HG02763 (cell line): ENCODE measurements at regions not wholly inside any gene's neighbourhood (a gene's known extent, or its start where the extent isn't known, plus 50 kb on each side); places are given as distances from the start of the nearest gene placed in this dataset.

Experiments used
- ATAC-seq: cut with Tn5 transposase; IDR thresholded peaks from one replicate; pipeline ENCODE4 v1.9.1; 2021; ENCODE audit warnings: mild to moderate bottlenecking, moderate library complexity; ENCODE audit not compliant: unreplicated experiment

GRCh38 chr15:59953392-59953883 is 50.7 kb upstream of the FOXB1 start:
- ATAC-seq = no peak

GRCh38 chr15:59952960-59953359 is 51.2 kb upstream of the FOXB1 start:
- ATAC-seq = no peak

- ATAC-seq = no peak
These were observed 53.3 kb upstream of the FOXB1 start for GRCh38 chr15:59950603-59951388.

- no peak for ATAC-seq
These were observed 55.0 kb upstream of the FOXB1 start for GRCh38 chr15:59948924-59949613.

GRCh38 chr15:59946084-59946483 is 58.0 kb upstream of the FOXB1 start:
- no peak for ATAC-seq

GRCh38 chr15:59945036-59945435 is 59.1 kb upstream of the FOXB1 start:
- no peak for ATAC-seq

GRCh38 chr15:59941612-59942011 is 62.5 kb upstream of the FOXB1 start:
- ATAC-seq = no peak

GRCh38 chr15:59940928-59941327 is 63.2 kb upstream of the FOXB1 start:
- ATAC-seq = no peak

- no peak for ATAC-seq
These were observed 63.7 kb upstream of the FOXB1 start for GRCh38 chr15:59940456-59940855.

GRCh38 chr15:59936741-59937140 is 67.4 kb upstream of the FOXB1 start:
- no peak for ATAC-seq

- ATAC-seq = no peak
These were observed 70.5 kb upstream of the FOXB1 start for GRCh38 chr15:59933607-59934006.

GRCh38 chr15:59931646-59932261 is 72.4 kb upstream of the FOXB1 start:
- no peak for ATAC-seq

- ATAC-seq = no peak
These were observed 79.1 kb upstream of the FOXB1 start for GRCh38 chr15:59924812-59925522.

GRCh38 chr15:59924096-59924495 is 80.0 kb upstream of the FOXB1 start:
- no peak for ATAC-seq

- no peak for ATAC-seq
These were observed 80.6 kb upstream of the FOXB1 start for GRCh38 chr15:59923508-59923907.

GRCh38 chr15:59918994-59919951 is 84.8 kb upstream of the FOXB1 start:
- ATAC-seq = peak; percentile 69

GRCh38 chr15:59917504-59918157 is 86.5 kb upstream of the FOXB1 start:
- ATAC-seq = peak; percentile 71

- no peak for ATAC-seq
These were observed 98.1 kb upstream of the FOXB1 start for GRCh38 chr15:59906046-59906445.

- no peak for ATAC-seq
These were observed 98.9 kb upstream of the FOXB1 start for GRCh38 chr15:59905176-59905575.
